RWPE2 (cell line): ENCODE measurements at regions not wholly inside any gene's neighbourhood (a gene's known extent, or its start where the extent isn't known, plus 50 kb on each side); places are given as distances from the start of the nearest gene placed in this dataset.

Experiments used
- ATAC-seq: fragments of 200-7000 bp; cut with Tn5 transposase; 3 replicates; pipeline ENCODE4 v1.9.1; 2021; ENCODE audit warnings: low read depth
- DNase-seq: peaks from one replicate; pipeline ENCODE4 v3.0.0-alpha.2; 2020; ENCODE audit warnings: low spot score
- H3K27ac ChIP-seq: fragments of 450-650 bp; 2 replicates; pipeline ENCODE4 v1.5.1; 2017; ENCODE audit warnings: mild to moderate bottlenecking; ENCODE audit not compliant: poor library complexity, severe bottlenecking
- H3K27me3 ChIP-seq: fragments of 250-450 bp; sonication (Bioruptor Pico); 2 replicates; pipeline ENCODE4 v1.5.1; 2021; ENCODE audit warnings: mild to moderate bottlenecking, moderate library complexity; ENCODE audit not compliant: insufficient read depth, poor library complexity, severe bottlenecking
- H3K36me3 ChIP-seq: fragments of 250-450 bp; sonication (Bioruptor Pico); 2 replicates; pipeline ENCODE4 v1.5.1; 2020; ENCODE audit warnings: low read depth, mild to moderate bottlenecking, moderate library complexity
- H3K4me1 ChIP-seq: fragments of 250-450 bp; sonication (Bioruptor Pico); 2 replicates; pipeline ENCODE4 v1.5.1; 2021; ENCODE audit warnings: mild to moderate bottlenecking, moderate library complexity; ENCODE audit not compliant: insufficient read depth, poor library complexity, severe bottlenecking
- H3K4me3 ChIP-seq: fragments of 250-450 bp; sonication (Bioruptor Pico); 2 replicates; pipeline ENCODE4 v1.5.1; 2021; ENCODE audit warnings: mild to moderate bottlenecking, moderate library complexity; ENCODE audit not compliant: severe bottlenecking
- H3K9me3 ChIP-seq: fragments of 250-450 bp; sonication (Bioruptor Pico); 2 replicates; pipeline ENCODE4 v1.5.1; 2021; ENCODE audit warnings: mild to moderate bottlenecking, moderate library complexity; ENCODE audit not compliant: severe bottlenecking
- TF ChIP-seq, protein P1 (sequence below): fragments of 450-650 bp; IDR thresholded peaks from one replicate; pipeline ENCODE4 v1.5.1; 2017; ENCODE audit warnings: mild to moderate bottlenecking, moderate library complexity; ENCODE audit not compliant: poor library complexity, severe bottlenecking

DNA sequence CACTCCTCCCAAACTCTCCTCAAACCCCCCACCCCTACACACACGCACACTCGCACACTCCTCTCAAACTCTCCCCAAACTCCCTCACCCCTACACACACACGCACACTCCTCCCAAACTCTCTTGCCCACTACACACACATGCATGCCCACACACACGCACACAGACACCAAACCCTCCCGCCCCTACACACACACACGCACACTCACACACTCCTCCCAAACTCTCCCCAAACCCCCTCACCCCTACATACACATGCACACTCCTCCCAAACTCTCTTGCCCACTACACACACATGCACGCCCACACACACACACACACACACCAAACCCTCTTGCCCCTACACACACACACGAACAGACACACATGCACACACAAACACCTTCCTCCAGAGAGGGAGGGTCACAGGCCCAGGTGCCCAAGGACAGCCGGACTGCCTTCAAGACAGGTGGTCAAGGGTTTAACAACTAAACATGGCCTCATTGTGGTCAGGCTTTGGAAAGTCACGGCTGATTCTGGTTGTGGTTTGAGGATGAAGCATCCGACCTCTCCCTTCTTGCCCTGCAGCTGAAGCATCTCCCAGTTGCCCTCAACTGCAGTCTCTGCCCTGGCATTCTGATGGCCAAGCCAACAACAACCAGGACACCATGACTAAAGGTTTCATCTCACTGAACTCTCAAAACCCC is 72.3 kb upstream of the SNTG2 start:
- Histone ChIP-seq H3K4me1 (no peaks in the 10 kb centered on the region), H3K4me3 (no peak overlapping the region), H3K27me3 (peaks cover 18% of the 10 kb centered on the region), H3K36me3 (no peaks in the 10 kb centered on the region), H3K9me3 (no peaks in the 10 kb centered on the region), H3K27ac (no peak overlapping the region)
- ATAC-seq, result no peak
- TF ChIP-seq, protein P1, sequence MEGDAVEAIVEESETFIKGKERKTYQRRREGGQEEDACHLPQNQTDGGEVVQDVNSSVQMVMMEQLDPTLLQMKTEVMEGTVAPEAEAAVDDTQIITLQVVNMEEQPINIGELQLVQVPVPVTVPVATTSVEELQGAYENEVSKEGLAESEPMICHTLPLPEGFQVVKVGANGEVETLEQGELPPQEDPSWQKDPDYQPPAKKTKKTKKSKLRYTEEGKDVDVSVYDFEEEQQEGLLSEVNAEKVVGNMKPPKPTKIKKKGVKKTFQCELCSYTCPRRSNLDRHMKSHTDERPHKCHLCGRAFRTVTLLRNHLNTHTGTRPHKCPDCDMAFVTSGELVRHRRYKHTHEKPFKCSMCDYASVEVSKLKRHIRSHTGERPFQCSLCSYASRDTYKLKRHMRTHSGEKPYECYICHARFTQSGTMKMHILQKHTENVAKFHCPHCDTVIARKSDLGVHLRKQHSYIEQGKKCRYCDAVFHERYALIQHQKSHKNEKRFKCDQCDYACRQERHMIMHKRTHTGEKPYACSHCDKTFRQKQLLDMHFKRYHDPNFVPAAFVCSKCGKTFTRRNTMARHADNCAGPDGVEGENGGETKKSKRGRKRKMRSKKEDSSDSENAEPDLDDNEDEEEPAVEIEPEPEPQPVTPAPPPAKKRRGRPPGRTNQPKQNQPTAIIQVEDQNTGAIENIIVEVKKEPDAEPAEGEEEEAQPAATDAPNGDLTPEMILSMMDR, result no peak
- no peak for DNase-seq

GRCh38 chr2:877747-878146 is 72.9 kb upstream of the SNTG2 start:
- Histone ChIP-seq H3K4me1 (no peaks in the 10 kb centered on the region), H3K4me3 (no peak overlapping the region), H3K27ac (no peak overlapping the region), H3K9me3 (no peaks in the 10 kb centered on the region), H3K36me3 (no peaks in the 10 kb centered on the region), H3K27me3 (peaks cover 11% of the 10 kb centered on the region)
- DNase-seq (no peak), ATAC-seq (no peak)
- TF ChIP-seq, protein P1, result no peak

DNA sequence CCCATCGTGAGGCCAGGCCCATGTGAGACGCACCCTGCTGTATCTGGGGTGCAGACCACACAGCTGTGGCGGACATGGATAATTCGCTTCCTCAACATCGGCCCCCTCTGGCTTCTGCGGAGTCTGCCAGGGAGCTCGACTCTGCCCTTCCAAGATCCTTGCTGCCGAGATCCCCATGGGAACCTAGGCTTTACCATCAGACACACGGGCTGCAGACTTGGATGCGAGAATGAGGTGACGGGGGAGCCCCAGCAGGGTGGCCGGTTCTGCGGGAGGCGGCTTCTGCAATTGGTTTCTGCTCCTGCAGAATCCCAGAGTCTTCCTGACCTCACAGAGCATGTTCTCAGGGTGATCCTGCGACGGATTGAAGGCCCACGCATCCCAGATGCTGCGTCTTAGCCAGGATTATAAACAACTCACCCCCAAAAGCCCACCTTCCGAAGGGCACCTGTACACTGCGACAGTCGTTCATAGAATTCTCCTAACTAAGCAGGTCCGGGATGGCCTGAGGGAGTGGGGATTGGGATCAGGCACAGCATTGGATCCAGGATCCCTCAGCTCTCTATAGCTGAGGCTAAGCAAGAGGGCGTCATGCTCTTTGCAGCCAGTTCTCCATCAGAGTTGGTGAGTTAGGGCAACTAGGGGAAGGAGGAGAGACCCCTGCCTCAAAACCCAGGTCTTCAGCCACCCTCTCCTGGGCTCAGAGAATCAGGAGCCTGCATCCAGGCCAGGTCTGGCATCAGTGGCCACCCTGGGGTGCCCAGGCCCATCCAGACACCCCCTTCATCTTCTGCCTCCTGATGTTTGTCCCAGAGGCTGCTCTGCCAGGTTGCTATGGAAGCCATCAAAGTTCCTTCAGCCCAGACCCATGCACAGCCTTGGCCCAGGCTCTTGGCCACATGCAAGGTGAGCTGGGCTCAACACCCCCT is 74.7 kb upstream of the SNTG2 start:
- ATAC-seq, result no peak
- TF ChIP-seq, protein P1, result no peak
- Histone ChIP-seq H3K4me1 (no peaks in the 10 kb centered on the region), H3K27ac (no peak overlapping the region), H3K36me3 (no peaks in the 10 kb centered on the region), H3K27me3 (peaks cover 3% of the 10 kb centered on the region), H3K4me3 (no peak overlapping the region), H3K9me3 (no peaks in the 10 kb centered on the region)
- no peak for DNase-seq

DNA sequence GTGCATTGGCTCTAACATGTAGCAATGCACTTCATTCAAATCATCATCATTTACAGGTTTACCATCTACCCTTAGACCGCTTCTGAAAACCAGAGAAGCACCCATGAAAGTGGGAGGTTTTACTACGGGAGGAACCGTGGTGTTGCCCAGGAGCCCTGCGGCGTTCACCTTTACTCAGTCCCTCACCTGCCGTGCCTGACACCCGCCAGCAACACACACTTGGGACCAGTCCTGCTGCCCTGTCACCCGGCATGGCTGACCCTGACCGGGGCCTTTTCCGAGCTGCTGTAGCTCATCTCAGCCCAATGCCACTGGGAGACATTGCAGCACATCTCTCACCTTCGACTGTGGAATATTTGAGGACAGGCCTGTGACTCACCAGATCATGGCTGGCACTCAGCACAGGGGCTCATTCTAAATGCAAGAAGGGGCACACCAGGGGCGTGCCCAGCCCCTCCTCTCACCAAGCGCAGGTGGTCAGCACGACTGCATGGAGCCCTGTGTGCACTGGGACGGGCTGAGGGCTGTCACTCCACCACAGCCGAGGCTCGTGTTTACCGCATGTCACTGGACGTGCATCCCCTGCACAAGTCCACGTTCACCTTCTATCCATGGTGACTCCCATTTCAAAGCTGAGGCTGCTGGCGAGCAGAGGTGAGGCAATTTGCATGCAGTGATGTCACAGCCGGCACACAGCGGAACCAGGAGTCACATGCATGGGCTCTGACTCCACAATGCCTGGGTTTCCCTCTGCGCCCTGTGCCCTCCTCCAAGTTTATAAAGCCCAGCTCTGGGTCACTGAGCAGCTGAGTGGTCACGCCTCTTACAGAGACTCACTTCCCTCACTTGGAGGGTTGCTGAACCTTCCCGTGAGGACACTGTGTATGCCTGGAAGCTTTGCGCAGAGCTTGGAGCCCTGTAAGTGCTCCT is 76.7 kb upstream of the SNTG2 start:
- TF ChIP-seq, protein P1, result no peak
- ATAC-seq, result no peak
- DNase-seq, result no peak
- H3K27ac ChIP-seq, result no peak overlapping the region
- peaks cover 3% of the 10 kb centered on the region for H3K27me3 ChIP-seq
- H3K36me3 ChIP-seq, result no peaks in the 10 kb centered on the region
- no peaks in the 10 kb centered on the region for H3K9me3 ChIP-seq
- no peaks in the 10 kb centered on the region for H3K4me1 ChIP-seq
- no peak overlapping the region for H3K4me3 ChIP-seq
